Colonic mucosa (tissue), 4 donors: ENCODE measurements at regions not wholly inside any gene's neighbourhood (a gene's known extent, or its start where the extent isn't known, plus 50 kb on each side); places are given as distances from the start of the nearest gene placed in this dataset.

ENCODE experiments used
- DNase-seq: peaks from one replicate; pipeline ENCODE4 v3.0.0-alpha.2; 2020
- H3K27ac ChIP-seq: fragments of 200-600 bp; one replicate; pipeline ENCODE4 v1.8.0; 2021
- H3K27me3 ChIP-seq: fragments of 200-600 bp; one replicate; pipeline ENCODE4 v1.8.0; 2021
- H3K36me3 ChIP-seq: fragments of 200-600 bp; one replicate; pipeline ENCODE4 v1.8.0; 2021
- H3K4me1 ChIP-seq: fragments of 200-600 bp; one replicate; pipeline ENCODE4 v1.8.0; 2021; ENCODE audit warnings: mild to moderate bottlenecking
- H3K4me3 ChIP-seq: fragments of 200-600 bp; one replicate; pipeline ENCODE4 v1.8.0; 2021
- H3K9ac ChIP-seq, 2 donors: one replicate each; pipeline ENCODE4 v1.7.0; 2013; ENCODE audit warnings: control low read depth in 2 of 2, low read depth in 2 of 2, low read length in 2 of 2
- H3K9me3 ChIP-seq: fragments of 200-600 bp; one replicate; pipeline ENCODE4 v1.8.0; 2021
- CTCF ChIP-seq: fragments of 200-600 bp; IDR thresholded peaks from one replicate; pipeline ENCODE4 v1.8.0; 2022; ENCODE audit warnings: antibody characterized with exemption, mild to moderate bottlenecking
- intact Hi-C: fragments of 100-400 bp; cut with DNase I; formaldehyde crosslinking; loops from one replicate; pipeline ENCODE4 v1.14.1; 2022
- donor health status: healthy.
- donor health status: DM: no; HTN: no; CAD: no.
- donor health status: DM: no; HTN: no; CAD: no.

GRCh38 chr2:128606837-128607236 is 288.2 kb upstream of the HS6ST1 start:
- Histone ChIP-seq H3K9me3 (no peaks in the 10 kb centered on the region), H3K27me3 (no peaks in the 10 kb centered on the region), H3K9ac (no peak overlapping the region), H3K36me3 (no peaks in the 10 kb centered on the region), H3K4me1 (no peaks in the 10 kb centered on the region), H3K27ac (no peak overlapping the region), H3K4me3 (no peak overlapping the region)
- no peak for TF ChIP-seq CTCF
- no peak for DNase-seq
- intact Hi-C loops, result no loop called here

DNA sequence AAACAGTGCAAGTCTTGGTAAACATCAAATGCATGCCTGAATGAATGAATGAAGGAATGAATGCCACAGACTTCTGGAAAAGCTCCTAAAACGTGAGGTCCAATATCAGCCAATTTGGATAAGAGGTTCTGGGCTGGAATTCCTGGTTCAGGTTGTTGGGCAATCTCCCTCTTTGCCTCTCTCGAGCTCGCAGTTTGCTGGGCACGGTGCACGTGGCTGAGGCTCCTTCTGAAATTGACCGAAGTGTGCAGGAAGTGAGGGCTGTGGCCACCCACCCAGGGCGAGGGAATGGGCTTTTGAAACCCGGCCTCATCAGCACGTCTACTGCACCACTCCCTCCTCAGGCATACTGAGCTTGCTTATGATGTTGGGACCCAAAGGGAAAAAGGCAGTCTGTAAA is 288.8 kb upstream of the HS6ST1 start:
- H3K4me3 ChIP-seq, result no peak overlapping the region
- TF ChIP-seq CTCF, result no peak
- no peak overlapping the region for H3K9ac ChIP-seq
- no peaks in the 10 kb centered on the region for H3K9me3 ChIP-seq
- no peak overlapping the region for H3K27ac ChIP-seq
- no peak for DNase-seq
- H3K36me3 ChIP-seq, result no peaks in the 10 kb centered on the region
- H3K4me1 ChIP-seq, result no peaks in the 10 kb centered on the region
- no peaks in the 10 kb centered on the region for H3K27me3 ChIP-seq
- intact Hi-C loops, result no loop called here

GRCh38 chr2:128607911-128608506 is 289.3 kb upstream of the HS6ST1 start:
- H3K4me3 ChIP-seq, result no peak overlapping the region
- no peak for TF ChIP-seq CTCF
- H3K4me1 ChIP-seq, result no peaks in the 10 kb centered on the region
- no peak overlapping the region for H3K9ac ChIP-seq
- DNase-seq, result no peak
- H3K36me3 ChIP-seq, result no peaks in the 10 kb centered on the region
- H3K27me3 ChIP-seq, result no peaks in the 10 kb centered on the region
- intact Hi-C loops, result no loop called here
- no peak overlapping the region for H3K27ac ChIP-seq
- H3K9me3 ChIP-seq, result no peaks in the 10 kb centered on the region

GRCh38 chr2:128608921-128609880 is 290.5 kb upstream of the HS6ST1 start:
- DNase-seq, result no peak
- Histone ChIP-seq H3K9ac (no peak overlapping the region), H3K4me1 (no peaks in the 10 kb centered on the region), H3K9me3 (no peaks in the 10 kb centered on the region), H3K4me3 (no peak overlapping the region), H3K27me3 (no peaks in the 10 kb centered on the region), H3K27ac (no peak overlapping the region), H3K36me3 (no peaks in the 10 kb centered on the region)
- no peak for TF ChIP-seq CTCF
- intact Hi-C loops, result no loop called here

- H3K9ac ChIP-seq, result no peak overlapping the region
- H3K9me3 ChIP-seq, result no peaks in the 10 kb centered on the region
- no peak overlapping the region for H3K27ac ChIP-seq
- no peaks in the 10 kb centered on the region for H3K27me3 ChIP-seq
- no peak overlapping the region for H3K4me3 ChIP-seq
- intact Hi-C loops, result no loop called here
- no peaks in the 10 kb centered on the region for H3K4me1 ChIP-seq
- no peak for DNase-seq
- TF ChIP-seq CTCF, result no peak
- H3K36me3 ChIP-seq, result no peaks in the 10 kb centered on the region
Observed at GRCh38 chr2:128610496-128610895, 291.8 kb upstream of the HS6ST1 start.
